CD14-positive monocyte (primary cell): ENCODE measurements at regions not wholly inside any gene's neighbourhood (a gene's known extent, or its start where the extent isn't known, plus 50 kb on each side); places are given as distances from the start of the nearest gene placed in this dataset.

ENCODE experiments used
- DNase-seq, 3 donors: peaks; one replicate each; pipeline ENCODE4 v3.0.0-alpha.2; 2011 to 2022
- H2AFZ ChIP-seq: 2 replicates; pipeline ENCODE4 v1.6.0; 2012; ENCODE audit warnings: mild to moderate bottlenecking, low read depth, low read length, inconsistent platforms; ENCODE audit not compliant: insufficient read depth, poor library complexity, severe bottlenecking
- H3K27ac ChIP-seq, 2 donors: 1 replicate in 1 of 2; 2 replicates in 1 of 2; pipeline ENCODE4 v1.5.1; 2012 to 2013; ENCODE audit warnings: low read length in 2 of 2, control low read depth in 1 of 2, inconsistent platforms in 1 of 2, low read depth in 1 of 2, mild to moderate bottlenecking in 1 of 2
- H3K27me3 ChIP-seq, 2 donors: one replicate each; pipeline versions ENCODE4 v1.6.0 to v1.6.1; 2011 to 2013; ENCODE audit warnings: low read length in 2 of 2; ENCODE audit not compliant: control insufficient read depth in 2 of 2, insufficient read depth in 2 of 2
- H3K36me3 ChIP-seq, 2 donors: replicated peaks in 1 of 2; 1 replicate in 1 of 2; 2 replicates in 1 of 2; pipeline versions ENCODE4 v1.5.1 to v1.6.1; 2012 to 2013; ENCODE audit warnings: low read length in 2 of 2, control low read depth in 1 of 2, inconsistent platforms in 1 of 2, mild to moderate bottlenecking in 1 of 2; ENCODE audit not compliant: insufficient read depth in 2 of 2, control insufficient read depth in 1 of 2
- H3K4me1 ChIP-seq, 2 donors: 1 replicate in 1 of 2; 2 replicates in 1 of 2; pipeline versions ENCODE4 v1.5.1 to v1.6.1; 2012 to 2013; ENCODE audit warnings: low read length in 2 of 2, control low read depth in 1 of 2, inconsistent platforms in 1 of 2, mild to moderate bottlenecking in 1 of 2, moderate library complexity in 1 of 2; ENCODE audit not compliant: insufficient read depth in 2 of 2, control insufficient read depth in 1 of 2
- H3K4me2 ChIP-seq: replicated peaks from 2 replicates; pipeline ENCODE3; 2012; ENCODE audit warnings: low read length, moderate library complexity, mild to moderate bottlenecking; ENCODE audit not compliant: poor library complexity, severe bottlenecking; ENCODE audit errors: extremely low read depth
- H3K4me3 ChIP-seq, 3 experiments: fragments of 200-600 bp in 1 of 3; sonication (generic) in 1 of 3; replicated peaks in 1 of 3; 1 replicate in 2 of 3; 2 replicates in 1 of 3; pipeline ENCODE4 v1.5.1; 2011 to 2013; ENCODE audit warnings: low read length in 3 of 3, mild to moderate bottlenecking in 3 of 3, control low read depth in 2 of 3, low read depth in 2 of 3, inconsistent platforms in 1 of 3, moderate library complexity in 1 of 3
- H3K79me2 ChIP-seq: 2 replicates; pipeline ENCODE4 v1.6.0; 2012; ENCODE audit warnings: mild to moderate bottlenecking, control low read depth, inconsistent platforms, low read length, moderate library complexity; ENCODE audit not compliant: insufficient read depth
- H3K9ac ChIP-seq: 2 replicates; pipeline ENCODE4 v1.6.0; 2017; ENCODE audit warnings: low read length, mild to moderate bottlenecking; ENCODE audit not compliant: insufficient read depth, poor library complexity, severe bottlenecking
- H3K9me3 ChIP-seq, 2 donors: replicated peaks in 1 of 2; 1 replicate in 1 of 2; 2 replicates in 1 of 2; pipeline versions ENCODE4 v1.5.1 to v1.6.1; 2012 to 2013; ENCODE audit warnings: low read length in 2 of 2, control low read depth in 1 of 2; ENCODE audit not compliant: control insufficient read depth in 1 of 2, insufficient read depth in 1 of 2
- H4K20me1 ChIP-seq: 2 replicates; pipeline ENCODE4 v1.6.0; 2012; ENCODE audit warnings: mild to moderate bottlenecking, low read length, control low read depth, moderate library complexity; ENCODE audit not compliant: insufficient read depth
- H3K27ac Mint-ChIP-seq, 7 donors: one replicate each; pipeline ENCODE4 v1.8.0; 2020; ENCODE audit warnings: mild to moderate bottlenecking in 7 of 7, mixed read lengths in 7 of 7, moderate library complexity in 6 of 7, inconsistent platforms in 2 of 7
- H3K27me3 Mint-ChIP-seq, 3 donors: one replicate each; pipeline ENCODE4 v1.8.0; 2021 to 2022; ENCODE audit warnings: low read depth in 3 of 3, mild to moderate bottlenecking in 3 of 3, mixed read lengths in 3 of 3, moderate library complexity in 3 of 3, inconsistent platforms in 1 of 3
- H3K36me3 Mint-ChIP-seq, 2 donors: one replicate each; pipeline ENCODE4 v1.8.0; 2020; ENCODE audit warnings: mixed read lengths in 2 of 2, inconsistent platforms in 1 of 2, mild to moderate bottlenecking in 1 of 2
- H3K4me1 Mint-ChIP-seq: one replicate; pipeline ENCODE4 v1.8.0; 2020; ENCODE audit warnings: mild to moderate bottlenecking, mixed read lengths
- H3K4me3 Mint-ChIP-seq, 2 donors: one replicate each; pipeline ENCODE4 v1.8.0; 2020; ENCODE audit warnings: mild to moderate bottlenecking in 2 of 2, mixed read lengths in 2 of 2, moderate library complexity in 1 of 2
- H3K9me3 Mint-ChIP-seq, 7 donors: one replicate each; pipeline ENCODE4 v1.8.0; 2020 to 2022; ENCODE audit warnings: mixed read lengths in 7 of 7, mild to moderate bottlenecking in 6 of 7, moderate library complexity in 6 of 7, inconsistent platforms in 2 of 7
- CTCF ChIP-seq: fragments of 200-600 bp; IDR thresholded peaks from one replicate; pipeline ENCODE4 v1.8.0; 2022; ENCODE audit warnings: antibody characterized with exemption, mild to moderate bottlenecking
- WGBS: methylation state at CpG from one replicate; pipeline ENCODE4 v1.1.5; 2013; ENCODE audit warnings: missing lambda C conversion rate; ENCODE audit not compliant: insufficient coverage; 5-methylcytosine and 5-hydroxymethylcytosine counted together
- intact Hi-C, 2 donors: fragments of 100-400 bp; cut with micrococcal nuclease; formaldehyde crosslinking; loops; one replicate each; pipeline versions ENCODE4 v1.15.0 to v1.15.1; 2023

DNA sequence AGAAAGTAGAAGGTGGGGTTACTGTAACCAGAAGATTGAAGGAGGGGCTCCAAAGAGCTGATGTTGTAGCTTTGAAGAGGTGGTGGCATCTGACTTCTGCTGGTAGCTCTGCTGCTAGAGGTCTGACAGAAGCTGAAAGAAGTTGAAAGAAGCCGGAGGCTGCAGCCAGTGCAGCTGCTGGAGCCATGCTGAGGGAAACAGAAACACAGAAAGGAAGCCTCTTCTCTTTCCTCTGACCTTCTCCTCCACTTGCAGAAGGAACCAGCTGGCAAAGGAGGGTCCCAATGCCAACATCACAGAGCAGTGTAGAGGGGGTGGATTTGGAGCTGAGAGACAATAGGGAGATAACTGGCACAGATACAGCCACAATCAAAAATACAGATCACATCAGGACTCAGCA is 89.3 kb upstream of the HHIP start:
- Histone ChIP-seq H3K9ac (no peak overlapping the region), H3K36me3 (no peaks in the 10 kb centered on the region), H2AFZ (no peak overlapping the region), H3K27me3 (no peaks in the 10 kb centered on the region), H3K27ac (no peak overlapping the region), H3K4me2 (no peak overlapping the region), H3K9me3 (no peaks in the 10 kb centered on the region), H4K20me1 (no peaks in the 10 kb centered on the region), H3K4me3 (no peak overlapping the region), H3K4me1 (no peaks in the 10 kb centered on the region), H3K79me2 (no peaks in the 10 kb centered on the region)
- no peak overlapping the region for H3K27ac Mint-ChIP-seq
- peaks cover 0 to 3% (median 0%) of the 10 kb centered on the region in 3 donors for H3K27me3 Mint-ChIP-seq
- H3K4me3 Mint-ChIP-seq, result no peak overlapping the region
- no peaks in the 10 kb centered on the region for H3K4me1 Mint-ChIP-seq
- peaks cover 0 to 2% (median 1%) of the 10 kb centered on the region in 7 donors for H3K9me3 Mint-ChIP-seq
- no peak for DNase-seq
- TF ChIP-seq CTCF, result no peak
- H3K36me3 Mint-ChIP-seq, result no peaks in the 10 kb centered on the region
- WGBS, result no CpG with 5 or more reads among the region's 1 CpG
- intact Hi-C loops, result no loop called here

DNA sequence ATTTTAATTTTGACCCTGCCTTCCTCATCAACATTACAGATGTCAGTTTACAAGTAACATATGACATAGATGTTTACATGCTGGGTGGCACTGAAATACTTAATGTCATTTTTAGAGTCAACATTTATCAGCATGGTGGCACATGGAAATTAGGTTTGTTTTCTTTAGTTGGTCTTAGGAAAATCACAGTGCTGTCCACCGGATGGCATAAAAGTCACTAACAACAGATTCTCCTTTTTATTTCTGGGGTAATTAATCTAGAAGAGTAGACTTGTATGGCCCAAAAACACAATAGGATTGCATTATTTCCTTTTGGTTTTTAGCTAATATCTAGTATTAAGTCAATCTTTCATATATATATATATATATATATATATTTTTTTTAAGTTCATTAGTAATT is 88.6 kb upstream of the HHIP start:
- peaks cover 0 to 2% (median 0%) of the 10 kb centered on the region in 7 donors for H3K9me3 Mint-ChIP-seq
- Histone ChIP-seq H3K9ac (no peak overlapping the region), H3K4me1 (no peaks in the 10 kb centered on the region), H3K36me3 (no peaks in the 10 kb centered on the region), H3K27ac (no peak overlapping the region), H3K4me2 (no peak overlapping the region), H3K9me3 (no peaks in the 10 kb centered on the region), H3K4me3 (no peak overlapping the region), H3K79me2 (no peaks in the 10 kb centered on the region), H2AFZ (no peak overlapping the region), H3K27me3 (no peaks in the 10 kb centered on the region), H4K20me1 (no peaks in the 10 kb centered on the region)
- intact Hi-C loops, result no loop called here
- H3K27ac Mint-ChIP-seq, result no peak overlapping the region
- no peak overlapping the region for H3K4me3 Mint-ChIP-seq
- DNase-seq, result no peak
- WGBS, result no CpG with 5 or more reads among the region's 1 CpG
- H3K36me3 Mint-ChIP-seq, result no peaks in the 10 kb centered on the region
- peaks cover 0 to 3% (median 3%) of the 10 kb centered on the region in 3 donors for H3K27me3 Mint-ChIP-seq
- peaks cover 3% of the 10 kb centered on the region for H3K4me1 Mint-ChIP-seq
- TF ChIP-seq CTCF, result no peak
